SH-SY5Y (cell line): ENCODE measurements at regions not wholly inside any gene's neighbourhood (a gene's known extent, or its start where the extent isn't known, plus 50 kb on each side); places are given as distances from the start of the nearest gene placed in this dataset.

ENCODE experiments used
- GATA2 ChIP-seq: IDR thresholded peaks from 2 replicates; pipeline ENCODE4 v1.6.1; 2011; ENCODE audit warnings: mild to moderate bottlenecking, low read depth, low read length
- GATA3 ChIP-seq: IDR thresholded peaks from 2 replicates; pipeline ENCODE4 v1.6.1; 2011; ENCODE audit warnings: low read depth, mild to moderate bottlenecking, low read length, moderate library complexity

- TF ChIP-seq GATA2 (no peak), GATA3 (no peak)
Observed at GRCh38 chr4:15340332-15340731, 87.5 kb upstream of the C1QTNF7 start.
